Motor neuron (in vitro differentiated cells): ENCODE measurements at regions not wholly inside any gene's neighbourhood (a gene's known extent, or its start where the extent isn't known, plus 50 kb on each side); places are given as distances from the start of the nearest gene placed in this dataset.
A peak's percentile ranks its signal among the peaks of the same experiment; 100 is the strongest.

ENCODE experiments used
- ATAC-seq, 8 experiments: fragments of 200-7000 bp; cut with Tn5 transposase; replicated peaks in 6 of 8; 2 replicates each; pipeline ENCODE4 v1.8.0; 2021; ENCODE audit warnings: mild to moderate bottlenecking in 8 of 8, moderate library complexity in 8 of 8
- H3K27ac ChIP-seq, 2 donors: fragments of 250-450 bp; sonication (Bioruptor Pico); 2 replicates each; pipeline ENCODE4 v1.9.0; 2021; ENCODE audit warnings: antibody characterized with exemption in 2 of 2, mild to moderate bottlenecking in 2 of 2, moderate library complexity in 1 of 2
- H3K4me1 ChIP-seq, 2 donors: fragments of 250-450 bp; sonication (Bioruptor Pico); replicated peaks in 1 of 2; 2 replicates each; pipeline ENCODE4 v1.6.1; 2021; ENCODE audit warnings: antibody characterized with exemption in 2 of 2, mild to moderate bottlenecking in 2 of 2, moderate library complexity in 1 of 2
- H3K4me3 ChIP-seq, 5 donors: fragments of 250-450 bp; sonication (Bioruptor Pico); 2 replicates each; pipeline ENCODE4 v1.9.0; 2021; ENCODE audit warnings: antibody characterized with exemption in 5 of 5, mild to moderate bottlenecking in 5 of 5, moderate library complexity in 4 of 5
- WGBS, 10 experiments: fragments of 450-650 bp; shearing (Covaris generic); methylation state at CpG; one replicate each; pipeline ENCODE4 v1.0.0; 2022; 5-methylcytosine and 5-hydroxymethylcytosine counted together
- in situ Hi-C, 9 experiments: fragments of 400-800 bp; cut with MboI; loops; one replicate each; pipeline ENCODE4 v1.15.0; 2021; ENCODE audit warnings: low sequenced_read_pairs in 9 of 9, low pct_unique_long_range_greater_than_20kb in 2 of 9; ENCODE audit not compliant: unreplicated experiment in 9 of 9

DNA sequence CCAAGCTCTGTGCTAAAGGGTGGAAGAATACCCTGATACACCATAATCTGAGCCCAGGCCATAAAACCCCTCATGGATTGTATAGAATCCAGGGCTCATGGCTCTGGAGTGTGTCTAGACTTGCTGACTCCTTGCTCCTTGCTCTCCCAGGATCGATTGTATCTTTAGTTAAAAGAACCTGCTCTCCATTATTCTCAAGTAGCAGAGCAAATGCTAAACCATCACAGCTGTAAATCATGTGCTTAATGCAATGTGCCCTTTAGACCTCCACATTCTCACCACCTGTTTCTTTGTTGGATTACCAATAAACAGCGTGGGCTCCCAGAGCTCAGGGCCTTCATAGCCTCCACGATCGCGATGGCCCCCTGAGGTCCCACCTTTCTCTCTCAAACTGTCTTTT lies 411.6 kb upstream of the FBXO33 start:
- no peaks in the 10 kb centered on the region for H3K4me1 ChIP-seq
- ATAC-seq: no peak
- H3K27ac ChIP-seq: no peak overlapping the region
- in situ Hi-C loops: no loop called here
- WGBS, 10 experiments: 0 to 50% (median 20%) methylated on average over 1 to 5 of the region's 5 CpGs; no CpG with 5 or more reads in 3 of the 10 experiments
- no peak overlapping the region for H3K4me3 ChIP-seq

DNA sequence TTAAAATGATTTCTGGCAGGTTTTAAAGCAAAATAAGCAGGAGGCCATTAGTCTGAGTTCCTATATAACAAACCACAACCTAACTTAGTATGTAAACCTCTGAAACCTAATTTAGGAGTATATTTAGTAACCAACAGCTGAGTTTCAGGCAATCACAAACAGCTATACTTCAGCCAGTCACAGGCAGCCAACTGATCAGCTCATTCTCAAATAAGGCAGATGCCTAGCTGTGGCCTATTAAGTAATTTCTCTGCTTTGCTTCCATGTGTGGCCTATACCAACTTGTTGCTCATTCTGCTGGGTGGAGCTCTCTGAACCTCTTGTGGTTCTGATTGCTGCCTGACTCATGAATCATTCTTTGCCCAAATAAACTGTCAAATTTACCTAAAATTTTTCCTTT lies 408.9 kb upstream of the FBXO33 start:
- in situ Hi-C loops: no loop called here
- no peaks in the 10 kb centered on the region for H3K4me1 ChIP-seq
- H3K27ac ChIP-seq: no peak overlapping the region
- no peak for ATAC-seq
- no peak overlapping the region for H3K4me3 ChIP-seq

- in situ Hi-C loops: no loop called here
- WGBS, 10 experiments: 0 to 100% (median 73%) methylated on average over 1 to 2 of the region's 2 CpGs
- Histone ChIP-seq H3K27ac (no peak overlapping the region), H3K4me3 (no peak overlapping the region), H3K4me1 (peaks cover 0 to under 1% of the 10 kb centered on the region in 2 donors)
- ATAC-seq: no peak
Observed at GRCh38 chr14:39827901-39828655, 395.8 kb upstream of the FBXO33 start.

- ATAC-seq: no peak
- in situ Hi-C loops: no loop called here
- 10 to 100% (median 77%) methylated on average over 2 to 3 of the region's 3 CpGs for WGBS, 10 experiments
- no peak overlapping the region for H3K4me3 ChIP-seq
- H3K4me1 ChIP-seq: no peaks in the 10 kb centered on the region
- H3K27ac ChIP-seq: no peak overlapping the region
Observed at GRCh38 chr14:39812532-39813320, 380.5 kb upstream of the FBXO33 start.

DNA sequence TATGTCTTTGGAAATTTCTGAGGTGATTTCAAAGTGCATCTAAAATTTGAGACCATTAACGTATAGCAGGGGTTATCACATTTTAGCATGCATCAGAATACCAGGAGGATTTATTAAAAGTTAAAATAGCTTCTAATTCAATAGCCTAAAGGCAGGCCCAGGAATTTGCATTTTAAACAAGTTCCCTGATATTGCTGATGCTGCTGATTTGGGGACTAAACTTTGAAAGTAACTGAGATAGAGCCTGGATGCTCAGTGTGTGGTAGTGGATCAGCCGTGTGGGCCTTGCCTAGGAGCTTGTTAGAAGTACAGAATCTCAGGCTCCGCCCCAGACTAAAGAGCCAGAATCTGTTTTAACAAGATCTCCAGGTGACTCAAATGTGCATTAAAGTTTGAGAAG lies 375.0 kb upstream of the FBXO33 start:
- Histone ChIP-seq H3K4me1 (no peaks in the 10 kb centered on the region), H3K27ac (no peak overlapping the region), H3K4me3 (no peak overlapping the region)
- 27 to 92% (median 60%) methylated on average over 1 to 2 of the region's 3 CpGs; no CpG with 5 or more reads in 3 of the 10 experiments for WGBS, 10 experiments
- ATAC-seq: no peak
- in situ Hi-C loops: no loop called here

DNA sequence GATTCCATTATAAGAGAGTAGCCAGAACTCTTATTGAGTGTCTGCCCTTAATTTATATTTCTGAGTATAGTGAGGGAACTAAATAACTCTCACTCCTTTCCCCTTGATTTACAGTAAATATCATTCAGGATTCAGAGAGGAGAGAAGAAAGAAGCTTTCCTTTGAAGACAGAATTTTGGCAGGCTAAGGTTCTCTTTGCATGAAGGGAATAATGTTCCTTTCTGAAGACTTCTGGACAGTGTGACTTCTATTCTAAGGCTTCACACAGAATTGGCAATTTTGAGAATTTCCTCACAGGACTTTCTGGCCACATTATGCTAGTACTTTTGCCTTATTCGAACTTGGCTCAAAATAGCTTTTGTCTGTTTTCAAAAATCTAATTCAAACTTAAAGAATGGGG lies 352.2 kb upstream of the FBXO33 start:
- in situ Hi-C loops: no loop called here
- no peak for ATAC-seq
- 0 to 100% (median 80%) methylated on average over 1 of the region's 1 CpG; no CpG with 5 or more reads in 3 of the 10 experiments for WGBS, 10 experiments

DNA sequence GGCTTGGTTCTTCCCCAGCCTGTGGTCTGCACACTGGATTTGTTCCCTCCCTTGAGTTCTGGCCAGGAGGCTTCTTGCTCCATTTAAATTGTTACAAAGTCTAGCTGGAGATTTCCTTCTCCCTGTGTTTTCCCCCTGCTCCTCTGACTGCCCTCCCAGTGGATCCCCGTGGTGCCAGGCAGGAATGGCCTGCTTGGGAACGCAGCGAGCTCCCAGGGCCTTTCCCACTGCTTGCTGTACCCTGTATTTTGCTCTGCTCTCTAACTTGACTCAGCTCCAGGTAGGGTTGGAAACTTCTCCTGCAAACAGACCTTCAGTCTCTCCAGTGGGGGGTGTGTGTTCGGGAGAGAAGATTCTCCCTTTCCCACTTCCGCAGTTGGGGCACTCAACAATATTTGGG lies 349.2 kb upstream of the FBXO33 start:
- Histone ChIP-seq H3K27ac (no peak overlapping the region), H3K4me3 (no peak overlapping the region), H3K4me1 (peaks cover 0 to 6% of the 10 kb centered on the region in 2 donors)
- no peak for ATAC-seq
- WGBS, 10 experiments: 0 to 97% (median 20%) methylated on average over 1 to 4 of the region's 5 CpGs; no CpG with 5 or more reads in 3 of the 10 experiments
- in situ Hi-C loops: no loop called here

More for the DNA sequence above, 352.2 kb upstream of the FBXO33 start:
- no peak overlapping the region for H3K4me3 ChIP-seq
- no peak overlapping the region for H3K27ac ChIP-seq
- H3K4me1 ChIP-seq: peaks cover 0 to 6% of the 10 kb centered on the region in 2 donors

DNA sequence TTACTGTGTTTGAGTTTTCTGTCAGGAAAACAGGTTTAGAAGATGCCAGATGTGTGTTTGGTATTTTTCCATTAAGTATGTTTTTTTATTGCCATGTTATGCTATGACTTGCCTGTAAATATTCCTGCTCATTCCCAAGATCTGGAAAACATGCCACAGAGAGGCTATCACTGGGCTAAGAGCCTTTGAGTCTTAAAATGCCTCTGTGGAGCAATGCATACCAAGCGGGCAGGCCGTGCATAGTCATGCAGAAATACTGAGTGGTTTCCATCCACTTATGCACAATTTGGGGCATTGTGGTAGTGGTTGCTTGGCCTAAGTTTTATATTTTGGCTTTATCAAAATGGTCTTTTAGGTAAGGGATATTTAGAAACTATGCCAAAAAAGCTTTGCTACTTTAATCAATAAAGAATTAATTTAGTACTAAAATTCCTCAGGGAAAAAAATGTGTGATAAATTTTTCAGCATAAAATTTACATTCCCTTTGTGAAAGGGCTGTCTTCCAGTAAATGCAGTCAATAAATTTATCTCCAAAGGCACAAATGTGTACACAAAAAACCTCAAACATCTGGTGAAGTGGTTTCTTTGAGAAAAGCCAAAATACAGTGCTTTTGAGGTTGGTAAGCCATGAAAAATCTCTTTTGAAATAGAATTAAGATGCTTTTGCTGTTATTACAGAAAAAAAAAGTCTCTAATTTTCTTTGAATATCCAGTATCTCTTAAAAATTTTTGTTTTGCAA lies 341.3 kb upstream of the FBXO33 start:
- ATAC-seq: peak in 3 of 8 experiments; percentile 80 to 96 (median 85)
- in situ Hi-C loops: no loop called here
- Histone ChIP-seq H3K4me3 (no peak overlapping the region), H3K27ac (no peak overlapping the region), H3K4me1 (peaks cover 0 to 2% of the 10 kb centered on the region in 2 donors)
- WGBS, 10 experiments: 79 to 83% (median 80%) methylated on average over 1 to 2 of the region's 2 CpGs; no CpG with 5 or more reads in 5 of the 10 experiments

GRCh38 chr14:39772627-39773026 lies 340.4 kb upstream of the FBXO33 start:
- in situ Hi-C loops: no loop called here
- no peak overlapping the region for H3K4me3 ChIP-seq
- 0 to 80% (median 20%) methylated on average over 1 of the region's 1 CpG; no CpG with 5 or more reads in 3 of the 10 experiments for WGBS, 10 experiments

DNA sequence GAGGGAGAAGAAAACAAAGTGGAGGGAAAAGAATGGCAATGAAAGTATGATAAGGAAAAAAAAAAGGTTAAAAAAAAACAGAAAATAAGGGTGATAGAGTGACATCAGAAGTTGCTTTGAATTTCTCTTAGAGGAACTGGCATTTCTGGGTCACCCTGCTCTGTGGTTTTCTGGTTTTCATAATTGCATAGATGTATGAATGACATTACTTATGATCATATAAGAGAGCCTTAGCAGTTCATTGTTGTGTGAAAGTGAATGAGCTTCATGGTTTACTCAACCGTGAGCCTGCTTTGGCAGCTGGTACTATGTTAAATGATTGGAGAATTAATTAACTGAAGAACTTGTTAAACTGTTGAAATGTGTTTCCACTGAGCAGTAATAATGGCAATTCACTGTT lies 336.4 kb upstream of the FBXO33 start:
- Histone ChIP-seq H3K4me3 (no peak overlapping the region), H3K4me1 (peaks cover 0 to 2% of the 10 kb centered on the region in 2 donors), H3K27ac (no peak overlapping the region)
- in situ Hi-C loops: no loop called here
- 13 to 83% (median 57%) methylated on average over 1 of the region's 1 CpG; no CpG with 5 or more reads in 1 of the 10 experiments for WGBS, 10 experiments
- ATAC-seq: no peak

More at GRCh38 chr14:39772627-39773026, 340.4 kb upstream of the FBXO33 start:
- H3K27ac ChIP-seq: no peak overlapping the region
- peaks cover 0 to 2% of the 10 kb centered on the region in 2 donors for H3K4me1 ChIP-seq
- peak in 2 of 8 experiments; percentile 42 to 60 for ATAC-seq

DNA sequence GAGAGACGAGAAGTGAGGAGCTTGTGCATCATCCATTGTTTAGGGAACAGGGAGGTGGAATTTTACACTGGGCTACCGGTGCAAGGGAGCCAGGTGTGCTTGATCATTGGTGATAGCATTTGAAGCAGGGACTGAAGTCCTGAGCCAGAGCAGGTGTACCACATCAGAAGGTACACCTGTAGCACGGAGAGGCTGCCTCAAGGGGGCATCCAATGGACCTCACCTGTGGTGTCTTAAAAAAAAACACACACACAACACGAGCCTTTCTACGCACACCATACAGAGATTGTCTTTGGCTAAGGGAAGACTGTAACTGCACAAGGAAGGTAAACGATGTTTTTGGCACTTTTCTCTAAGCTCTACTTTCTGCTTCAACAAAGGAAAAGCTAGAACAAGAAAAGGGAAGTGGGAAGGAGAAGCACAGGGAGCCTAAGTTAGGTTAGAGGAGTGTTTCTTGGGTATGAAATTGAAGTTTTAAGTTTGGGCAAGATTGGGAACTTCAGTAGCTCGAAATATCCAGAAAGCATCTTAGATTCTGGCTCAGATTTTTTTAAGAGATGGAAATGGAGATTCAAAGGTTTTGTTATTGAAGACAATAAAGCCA lies 334.3 kb upstream of the FBXO33 start:
- 14 to 100% (median 81%) methylated on average over 1 to 5 of the region's 7 CpGs; no CpG with 5 or more reads in 1 of the 10 experiments for WGBS, 10 experiments

GRCh38 chr14:39765676-39766075 lies 333.4 kb upstream of the FBXO33 start:
- in situ Hi-C loops: no loop called here
- WGBS, 10 experiments: 0 to 100% (median 80%) methylated on average over 1 to 2 of the region's 2 CpGs; no CpG with 5 or more reads in 3 of the 10 experiments
- H3K27ac ChIP-seq: no peak overlapping the region
- no peaks in the 10 kb centered on the region for H3K4me1 ChIP-seq
- no peak overlapping the region for H3K4me3 ChIP-seq
- no peak for ATAC-seq

More for the DNA sequence above, 334.3 kb upstream of the FBXO33 start:
- in situ Hi-C loops: no loop called here
- Histone ChIP-seq H3K27ac (no peak overlapping the region), H3K4me1 (no peaks in the 10 kb centered on the region), H3K4me3 (no peak overlapping the region)
- no peak for ATAC-seq
